ENCODE measurements at regions not wholly inside any gene's neighbourhood (a gene's known extent, or its start where the extent isn't known, plus 50 kb on each side); places are given as distances from the start of the nearest gene placed in this dataset.

- Histone ChIP-seq H3K9ac (replicated peaks in 1 of 4; ENCODE audit: extremely low read depth in 1 of 4, low read depth in 3 of 4, low read length in 3 of 4) (no peak overlapping the region), H3K18ac (ENCODE audit: extremely low read depth, low read length) (no peak overlapping the region), H3K36me3 (ENCODE audit: control insufficient read depth in 2 of 4, insufficient read depth in 4 of 4, low read length in 3 of 4) (no peaks in the 10 kb centered on the region), H2AFZ (ENCODE audit: low read length) (no peak overlapping the region), H2BK120ac (replicated peaks; ENCODE audit: low read depth, low read length) (no peak overlapping the region), H2BK15ac (ENCODE audit: low read length) (no peak overlapping the region), H3K4me2 (ENCODE audit: insufficient read depth in 1 of 2, low read depth in 2 of 2, low read length in 2 of 2) (no peak overlapping the region), H3K4ac (replicated peaks; ENCODE audit: insufficient read length, low read depth, low read length) (no peak overlapping the region), H4K8ac (ENCODE audit: extremely low read depth, insufficient read depth, low read length) (no peak overlapping the region), H2BK5ac (ENCODE audit: low read depth, low read length) (no peak overlapping the region), H3K27ac (ENCODE audit: low read depth, low read length) (no peak overlapping the region), H3K56ac (replicated peaks; ENCODE audit: insufficient read length, low read depth, low read length) (no peak overlapping the region), H3K23ac (ENCODE audit: insufficient read length) (no peak overlapping the region), H3K4me3 (ENCODE audit: extremely low read depth in 1 of 4, insufficient read depth in 2 of 4, low read depth in 3 of 4, low read length in 4 of 4) (no peak overlapping the region), H2BK12ac (ENCODE audit: low read depth, low read length) (no peak overlapping the region), H3K79me1 (ENCODE audit: low read depth, low read length) (no peaks in the 10 kb centered on the region), H3K9me3 (ENCODE audit: insufficient read depth in 2 of 2, low read depth in 1 of 2, low read length in 1 of 2) (no peaks in the 10 kb centered on the region; a peak in 1 of 4 replicates), H3K27me3 (replicated peaks in 1 of 4; ENCODE audit: control insufficient read depth in 3 of 4, extremely low read depth in 1 of 4, insufficient read depth in 3 of 4, low read length in 3 of 4) (no peaks in the 10 kb centered on the region), H3K4me1 (replicated peaks in 1 of 4; ENCODE audit: control insufficient read depth in 3 of 4, insufficient read depth in 4 of 4, low read length in 3 of 4) (peaks cover 0 to 7% (median 4%) of the 10 kb centered on the region in 4 experiments; a peak in 2 of 7 replicates), H4K20me1 (replicated peaks in 1 of 2; ENCODE audit: control insufficient read depth in 1 of 2, insufficient read depth in 2 of 2, low read length in 2 of 2) (no peaks in the 10 kb centered on the region), H4K91ac (replicated peaks; ENCODE audit: insufficient read length, low read length) (no peak overlapping the region), H3K79me2 (ENCODE audit: control insufficient read depth in 1 of 2, insufficient read depth in 2 of 2, low read length in 2 of 2) (no peaks in the 10 kb centered on the region), H3K14ac (ENCODE audit: insufficient read length) (no peak overlapping the region), H2AK5ac (ENCODE audit: low read depth, low read length) (no peak overlapping the region; the same call in 1 of the 2 replicates), H4K5ac (ENCODE audit: insufficient read length, low read depth, low read length) (no peak overlapping the region), H3K23me2 (ENCODE audit: low read depth, low read length) (no peaks in the 10 kb centered on the region), H2BK20ac (ENCODE audit: low read length) (no peak overlapping the region)
- ChIA-PET POLR2A (ENCODE audit: partially characterized antibody) (no interaction called here), CTCF (ENCODE audit: partially characterized antibody) (interaction anchor here (0.7 to 2.3 kb wide), 7 partner anchors 11 to 248 kb away, joined by 3 to 16 read pairs (median 3); no protein-coding TSS in a partner anchor)
- FAIRE-seq: no peak
- 71% methylated on average over 4 of the region's 4 CpGs; no CpG with 5 or more reads in 1 of the 2 experiments for WGBS, 2 experiments (ENCODE audit: extremely low coverage in 1 of 2, insufficient coverage in 1 of 2, insufficient read length in 1 of 2, insufficient replicate concordance in 2 of 2, low coverage in 1 of 2, low lambda C conversion rate in 2 of 2, missing lambda C conversion rate in 1 of 2)
- DNase-seq (ENCODE audit: low read depth in 1 of 2, low spot score in 2 of 2): no peak
- TF ChIP-seq TAF1 (IDR thresholded peaks at IDR 0.05; ENCODE audit: low read depth, low read length): no peak
- TF ChIP-seq CHD2 (IDR thresholded peaks at IDR 0.05; ENCODE audit: low read length): no peak
- no peak for TF ChIP-seq SP4 (IDR thresholded peaks at IDR 0.05; ENCODE audit: low read length)
- no peak for TF ChIP-seq RBBP5 (IDR thresholded peaks at IDR 0.05; ENCODE audit: borderline replicate concordance, low read depth, low read length)
- TF ChIP-seq GTF2F1 (IDR thresholded peaks at IDR 0.05; ENCODE audit: borderline replicate concordance, low read depth, low read length): no peak
- TF ChIP-seq TAF7 (optimal IDR thresholded peaks at IDR 0.05; ENCODE audit: borderline replicate concordance, low read depth, low read length): no peak
- TF ChIP-seq EP300 (IDR thresholded peaks at IDR 0.05; ENCODE audit: borderline replicate concordance in 1 of 2, low read depth in 2 of 2, low read length in 2 of 2): no peak
- TF ChIP-seq EGR1 (IDR thresholded peaks at IDR 0.05; ENCODE audit: borderline replicate concordance, low read depth, low read length): no peak
- TF ChIP-seq KDM4A (IDR thresholded peaks at IDR 0.05; ENCODE audit: low read depth, low read length, severe bottlenecking): no peak
- no peak for TF ChIP-seq CREB1 (IDR thresholded peaks at IDR 0.05)
These were observed 204.5 kb downstream of the RAB38 start for GRCh38 chr11:87970762-87971161.
